ENCODE measurements at regions not wholly inside any gene's neighbourhood (a gene's known extent, or its start where the extent isn't known, plus 50 kb on each side); places are given as distances from the start of the nearest gene placed in this dataset.

DNA sequence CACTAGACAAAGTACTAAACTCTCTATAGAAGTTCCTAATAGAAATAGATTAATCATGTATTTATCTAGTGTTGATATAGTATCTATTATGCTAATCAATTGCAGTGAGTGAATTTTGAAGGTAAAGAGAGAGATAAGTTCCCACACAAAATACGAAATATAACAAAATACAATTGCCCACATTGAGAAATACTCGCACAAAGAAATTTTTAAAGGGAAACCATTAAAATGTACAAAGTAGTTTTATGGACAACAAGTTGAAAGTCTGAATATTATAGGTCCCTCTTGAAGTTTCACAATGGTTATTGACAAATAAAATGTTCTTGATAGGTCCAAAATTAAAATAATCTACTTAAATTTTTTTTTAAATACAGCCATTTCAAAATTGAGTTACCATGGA, 1031.1 kb downstream of the SORCS1 start (continued):
- TF ChIP-seq, protein P1, sequence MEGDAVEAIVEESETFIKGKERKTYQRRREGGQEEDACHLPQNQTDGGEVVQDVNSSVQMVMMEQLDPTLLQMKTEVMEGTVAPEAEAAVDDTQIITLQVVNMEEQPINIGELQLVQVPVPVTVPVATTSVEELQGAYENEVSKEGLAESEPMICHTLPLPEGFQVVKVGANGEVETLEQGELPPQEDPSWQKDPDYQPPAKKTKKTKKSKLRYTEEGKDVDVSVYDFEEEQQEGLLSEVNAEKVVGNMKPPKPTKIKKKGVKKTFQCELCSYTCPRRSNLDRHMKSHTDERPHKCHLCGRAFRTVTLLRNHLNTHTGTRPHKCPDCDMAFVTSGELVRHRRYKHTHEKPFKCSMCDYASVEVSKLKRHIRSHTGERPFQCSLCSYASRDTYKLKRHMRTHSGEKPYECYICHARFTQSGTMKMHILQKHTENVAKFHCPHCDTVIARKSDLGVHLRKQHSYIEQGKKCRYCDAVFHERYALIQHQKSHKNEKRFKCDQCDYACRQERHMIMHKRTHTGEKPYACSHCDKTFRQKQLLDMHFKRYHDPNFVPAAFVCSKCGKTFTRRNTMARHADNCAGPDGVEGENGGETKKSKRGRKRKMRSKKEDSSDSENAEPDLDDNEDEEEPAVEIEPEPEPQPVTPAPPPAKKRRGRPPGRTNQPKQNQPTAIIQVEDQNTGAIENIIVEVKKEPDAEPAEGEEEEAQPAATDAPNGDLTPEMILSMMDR (conservative IDR thresholded peaks at IDR 0.05; ENCODE audit: low read depth in 2 of 2), result no peak
- TF ChIP-seq, protein P2, sequence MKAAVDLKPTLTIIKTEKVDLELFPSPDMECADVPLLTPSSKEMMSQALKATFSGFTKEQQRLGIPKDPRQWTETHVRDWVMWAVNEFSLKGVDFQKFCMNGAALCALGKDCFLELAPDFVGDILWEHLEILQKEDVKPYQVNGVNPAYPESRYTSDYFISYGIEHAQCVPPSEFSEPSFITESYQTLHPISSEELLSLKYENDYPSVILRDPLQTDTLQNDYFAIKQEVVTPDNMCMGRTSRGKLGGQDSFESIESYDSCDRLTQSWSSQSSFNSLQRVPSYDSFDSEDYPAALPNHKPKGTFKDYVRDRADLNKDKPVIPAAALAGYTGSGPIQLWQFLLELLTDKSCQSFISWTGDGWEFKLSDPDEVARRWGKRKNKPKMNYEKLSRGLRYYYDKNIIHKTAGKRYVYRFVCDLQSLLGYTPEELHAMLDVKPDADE (IDR thresholded peaks at IDR 0.05), result no peak
- TF ChIP-seq JUNB (IDR thresholded peaks at IDR 0.05; ENCODE audit: unreplicated experiment), result no peak
- no peak for TF ChIP-seq EZH2phosphoT487 (IDR thresholded peaks at IDR 0.05; ENCODE audit: unreplicated experiment)

DNA sequence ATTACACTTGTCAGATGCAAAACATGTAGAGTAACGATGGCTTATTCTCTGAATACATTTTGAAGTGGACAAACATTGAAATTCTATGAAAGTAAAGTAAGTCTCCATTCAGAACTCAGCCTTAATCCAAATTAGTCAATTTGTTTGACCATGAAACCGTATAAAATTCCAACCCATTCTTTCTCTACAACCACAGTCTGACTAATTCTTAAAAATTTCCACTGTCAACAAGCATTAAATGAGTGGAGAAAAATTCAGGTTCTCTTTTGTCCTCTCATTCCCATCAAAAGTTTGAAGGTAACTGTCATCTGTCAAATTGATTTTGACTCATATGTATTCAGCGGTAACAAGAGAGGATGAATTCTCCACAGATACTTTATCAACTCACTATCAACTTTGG, 1031.5 kb downstream of the SORCS1 start:
- Mint-ChIP-seq H3K9me3 (no peaks in the 10 kb centered on the region), H3K36me3 (ENCODE audit: low read depth) (no peaks in the 10 kb centered on the region), H3K27ac (no peak overlapping the region), H3K27me3 (ENCODE audit: insufficient read depth, low read depth, poor library complexity) (no peaks in the 10 kb centered on the region), H3K4me1 (no peaks in the 10 kb centered on the region), H3K4me3 (no peak overlapping the region)
- H3K27ac ChIP-seq (ENCODE audit: low read depth), result no peak overlapping the region
- no peaks in the 10 kb centered on the region for H3F3A ChIP-seq (replicated peaks; ENCODE audit: low read depth)
- H3K36me3 ChIP-seq (ENCODE audit: insufficient read depth), result no peaks in the 10 kb centered on the region
- no peaks in the 10 kb centered on the region for H3K4me1 ChIP-seq (ENCODE audit: insufficient read depth)
- no peaks in the 10 kb centered on the region for H3K27me3 ChIP-seq (ENCODE audit: insufficient read depth)
- no peaks in the 10 kb centered on the region for H3K9me2 ChIP-seq (ENCODE audit: insufficient read depth)
- no peaks in the 10 kb centered on the region for H3K79me2 ChIP-seq (replicated peaks; ENCODE audit: insufficient read depth)
- H3K4me3 ChIP-seq, result no peak overlapping the region
- H3K4me2 ChIP-seq, result no peak overlapping the region
- TF ChIP-seq NANOG (IDR thresholded peaks at IDR 0.05; ENCODE audit: borderline replicate concordance), result no peak
- no peak for TF ChIP-seq POLR2AphosphoS5 (IDR thresholded peaks at IDR 0.05; ENCODE audit: low read depth)
- no peak overlapping the region for H2AFZ ChIP-seq
- no peaks in the 10 kb centered on the region for H4K20me1 ChIP-seq (replicated peaks; ENCODE audit: insufficient read depth)
- ATAC-seq (no peak), DNase-seq (ENCODE audit: low spot score) (no peak)

- no peaks in the 10 kb centered on the region for H3K36me3 Mint-ChIP-seq (ENCODE audit: low read depth)
- ATAC-seq, result no peak
- peaks cover 9% of the 10 kb centered on the region for H3K9me2 ChIP-seq (ENCODE audit: insufficient read depth)
- no peak overlapping the region for H3K27ac ChIP-seq (ENCODE audit: low read depth)
- H3K4me2 ChIP-seq, result no peak overlapping the region
- H3K27me3 Mint-ChIP-seq (ENCODE audit: insufficient read depth, low read depth, poor library complexity), result peaks cover 2% of the 10 kb centered on the region
- H3F3A ChIP-seq (replicated peaks; ENCODE audit: low read depth), result no peaks in the 10 kb centered on the region
- DNase-seq (ENCODE audit: low spot score), result no peak
- H3K79me2 ChIP-seq (replicated peaks; ENCODE audit: insufficient read depth), result no peaks in the 10 kb centered on the region
- no peaks in the 10 kb centered on the region for H3K4me1 ChIP-seq (ENCODE audit: insufficient read depth)
- H3K4me1 Mint-ChIP-seq, result peaks cover 8% of the 10 kb centered on the region; the same call in 2 of the 3 replicates
- H4K20me1 ChIP-seq (replicated peaks; ENCODE audit: insufficient read depth), result no peaks in the 10 kb centered on the region
- H3K4me3 ChIP-seq, result no peak overlapping the region
- no peak overlapping the region for H3K27ac Mint-ChIP-seq
- H3K27me3 ChIP-seq (ENCODE audit: insufficient read depth), result no peaks in the 10 kb centered on the region
- H3K36me3 ChIP-seq (ENCODE audit: insufficient read depth), result no peaks in the 10 kb centered on the region
- peaks cover 7% of the 10 kb centered on the region; the same call in 2 of the 3 replicates for H3K9me3 Mint-ChIP-seq
- H3K4me3 Mint-ChIP-seq, result no peak overlapping the region
- no peak overlapping the region for H2AFZ ChIP-seq
- no peak for TF ChIP-seq NANOG (IDR thresholded peaks at IDR 0.05; ENCODE audit: borderline replicate concordance)
- no peak for TF ChIP-seq POLR2AphosphoS5 (IDR thresholded peaks at IDR 0.05; ENCODE audit: low read depth)
- no peak for TF ChIP-seq ZNF331 (CRISPR knock-in tag; IDR thresholded peaks at IDR 0.05; ENCODE audit: low read depth)
- TF ChIP-seq STAT1 (IDR thresholded peaks at IDR 0.05; ENCODE audit: unreplicated experiment), result no peak
- TF ChIP-seq, protein P1 (conservative IDR thresholded peaks at IDR 0.05; ENCODE audit: low read depth in 2 of 2), result no peak
- TF ChIP-seq, protein P2 (IDR thresholded peaks at IDR 0.05), result no peak
- TF ChIP-seq JUNB (IDR thresholded peaks at IDR 0.05; ENCODE audit: unreplicated experiment), result no peak
- no peak for TF ChIP-seq EZH2 (IDR thresholded peaks at IDR 0.05; ENCODE audit: low read depth, unreplicated experiment)
- TF ChIP-seq REST (IDR thresholded peaks at IDR 0.05; ENCODE audit: unreplicated experiment), result no peak
- TF ChIP-seq ZNF114 (CRISPR knock-in tag; IDR thresholded peaks at IDR 0.05), result no peak
Observed at GRCh38 chr10:106114656-106115186, 1049.8 kb downstream of the SORCS1 start.

All from GM23338 (cell line).